Stimulated activated effector memory CD8-positive, alpha-beta T cell treated with anti-CD3 and anti-CD28 coated beads, Interleukin-12 subunit alpha, Interleukin-12 subunit beta, amount 100 ng/mL, for 72 hours (primary cell): ENCODE measurements at regions not wholly inside any gene's neighbourhood (a gene's known extent, or its start where the extent isn't known, plus 50 kb on each side); places are given as distances from the start of the nearest gene placed in this dataset.

ENCODE experiments used
- ATAC-seq: fragments of 150-1000 bp; cut with Tn5 transposase; 2 replicates; pipeline ENCODE4 v1.10.0; 2021
- DNase-seq, 2 donors: peaks; one replicate each; pipeline ENCODE4 v3.0.0; 2021 to 2022; ENCODE audit warnings: low spot score in 2 of 2
- H3K27ac Mint-ChIP-seq: one replicate; pipeline ENCODE4 v1.8.0; 2022; ENCODE audit warnings: mild to moderate bottlenecking, mixed read lengths
- H3K36me3 Mint-ChIP-seq: one replicate; pipeline ENCODE4 v1.8.0; 2022; ENCODE audit warnings: mild to moderate bottlenecking, mixed read lengths
- H3K4me1 Mint-ChIP-seq: one replicate; pipeline ENCODE4 v1.8.0; 2022; ENCODE audit warnings: mixed read lengths
- H3K4me3 Mint-ChIP-seq: one replicate; pipeline ENCODE4 v1.8.0; 2022; ENCODE audit warnings: mild to moderate bottlenecking, mixed read lengths
- H3K9me3 Mint-ChIP-seq: one replicate; pipeline ENCODE4 v1.8.0; 2022; ENCODE audit warnings: mixed read lengths

DNA sequence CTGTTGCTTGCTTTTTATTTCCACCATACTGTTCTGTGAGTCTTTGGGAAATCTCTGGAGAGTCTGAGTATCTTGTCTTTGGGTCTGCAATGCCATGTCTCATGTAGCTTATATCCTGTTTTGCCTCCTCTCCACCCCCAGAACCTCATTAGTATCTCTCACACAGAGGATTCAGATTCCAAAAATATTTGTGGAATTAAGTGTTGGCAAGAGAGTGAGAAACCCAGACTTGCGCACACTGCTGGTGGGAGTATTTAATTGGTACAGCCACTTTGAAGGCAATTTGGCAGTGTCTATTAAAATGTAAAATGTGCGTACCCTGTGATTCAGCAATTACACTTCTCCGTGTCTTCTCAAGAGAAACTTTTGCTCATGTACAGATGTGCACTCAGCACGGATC is 68.6 kb downstream of the ZNF621 start:
- no peak for DNase-seq
- Mint-ChIP-seq H3K4me3 (no peak overlapping the region), H3K36me3 (no peaks in the 10 kb centered on the region), H3K27ac (no peak overlapping the region), H3K4me1 (no peaks in the 10 kb centered on the region), H3K9me3 (no peaks in the 10 kb centered on the region)
- ATAC-seq = no peak

DNA sequence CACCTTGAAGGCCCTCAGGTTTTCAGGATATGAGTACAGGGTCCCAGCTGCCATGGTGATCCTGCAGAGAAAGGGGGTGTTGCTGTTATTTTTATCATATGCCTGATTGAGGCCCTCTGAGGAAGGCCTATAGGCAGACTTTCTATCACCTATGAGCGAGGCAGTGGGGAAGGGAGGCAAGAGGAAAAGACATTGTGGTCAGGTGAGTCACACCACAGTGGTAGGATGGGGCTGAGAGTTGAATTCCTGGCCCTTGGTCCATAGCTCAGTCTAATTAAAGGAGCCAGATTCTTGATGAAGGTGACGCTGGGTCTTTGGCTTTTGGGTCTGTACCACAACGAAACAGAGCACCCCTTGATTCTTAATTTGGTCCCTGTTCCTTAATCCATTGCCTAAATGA is 72.7 kb downstream of the ZNF621 start:
- peak; percentile 62 for ATAC-seq
- H3K9me3 Mint-ChIP-seq = no peaks in the 10 kb centered on the region
- H3K36me3 Mint-ChIP-seq = no peaks in the 10 kb centered on the region
- DNase-seq = no peak
- H3K27ac Mint-ChIP-seq = no peak overlapping the region
- no peak overlapping the region for H3K4me3 Mint-ChIP-seq
- H3K4me1 Mint-ChIP-seq = no peaks in the 10 kb centered on the region

DNA sequence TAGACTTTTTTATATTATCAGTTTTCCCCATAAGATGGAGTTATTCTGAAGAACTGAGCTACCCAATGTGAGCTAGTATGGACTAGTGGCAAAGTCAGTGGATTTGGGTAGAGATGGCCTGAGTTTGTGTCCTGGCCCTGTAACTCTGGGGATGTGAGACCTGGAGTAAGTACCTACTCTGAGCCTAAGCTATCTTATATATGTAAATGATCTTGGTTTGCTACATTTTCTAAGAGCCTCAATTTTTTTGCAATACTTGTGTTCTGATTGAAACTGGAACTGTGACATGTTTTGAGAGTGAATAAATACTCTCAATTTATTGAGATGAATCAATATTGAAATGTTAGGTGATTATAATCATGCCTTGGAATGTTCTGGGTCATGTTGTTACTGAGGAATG is 73.6 kb downstream of the ZNF621 start:
- no peaks in the 10 kb centered on the region for H3K4me1 Mint-ChIP-seq
- no peak for DNase-seq
- no peak overlapping the region for H3K4me3 Mint-ChIP-seq
- no peaks in the 10 kb centered on the region for H3K9me3 Mint-ChIP-seq
- no peak for ATAC-seq
- H3K27ac Mint-ChIP-seq = no peak overlapping the region
- no peaks in the 10 kb centered on the region for H3K36me3 Mint-ChIP-seq

DNA sequence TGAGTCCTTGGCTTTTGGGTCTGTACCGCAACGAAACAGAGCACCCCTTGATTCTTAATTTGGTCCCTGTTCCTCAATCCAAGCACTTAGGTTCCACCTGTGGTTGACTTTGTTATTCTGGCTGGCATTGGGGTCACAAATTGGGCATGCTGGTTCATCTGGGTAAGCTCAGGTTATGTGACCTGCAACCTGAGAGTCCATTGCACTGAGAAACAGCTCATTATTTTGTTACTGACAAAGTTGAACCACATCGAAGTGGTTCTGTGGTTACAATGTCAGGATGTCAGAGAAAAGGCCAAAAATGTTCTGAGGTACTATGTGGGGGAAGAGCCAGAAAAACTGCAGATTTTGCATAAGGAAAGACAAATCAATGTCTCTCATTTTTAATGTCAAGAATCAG is 74.2 kb downstream of the ZNF621 start:
- H3K36me3 Mint-ChIP-seq = no peaks in the 10 kb centered on the region
- no peak overlapping the region for H3K4me3 Mint-ChIP-seq
- DNase-seq (no peak), ATAC-seq (no peak)
- no peaks in the 10 kb centered on the region for H3K4me1 Mint-ChIP-seq
- no peaks in the 10 kb centered on the region for H3K9me3 Mint-ChIP-seq
- H3K27ac Mint-ChIP-seq = no peak overlapping the region

DNA sequence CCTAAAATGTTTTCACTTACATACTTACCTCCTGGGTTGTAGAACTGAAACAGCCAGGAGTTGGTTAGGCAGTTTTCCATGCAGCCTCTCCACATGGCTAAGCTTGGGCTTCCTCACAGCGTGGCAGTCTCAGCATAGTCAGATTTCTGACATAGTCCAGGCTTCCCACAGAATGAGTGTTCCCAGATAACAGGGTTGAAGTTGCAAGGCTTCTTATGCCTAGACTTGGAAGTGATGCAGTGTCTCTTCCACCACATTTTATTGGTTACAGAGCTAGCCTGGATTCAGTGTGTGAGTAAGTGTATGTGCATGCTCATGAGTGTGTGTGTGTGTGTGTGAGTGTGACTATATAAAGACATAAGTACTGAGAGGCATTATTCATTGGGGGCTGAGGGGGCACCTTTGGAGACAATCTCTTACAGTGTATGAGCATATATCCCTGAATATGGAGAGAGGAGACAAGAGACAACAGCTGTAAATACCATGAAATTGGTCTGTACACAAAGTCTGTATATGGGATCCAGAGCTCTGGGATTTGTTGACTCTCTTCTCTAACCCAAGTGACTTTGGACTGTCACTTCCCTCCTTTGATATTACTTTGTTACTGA is 78.1 kb downstream of the ZNF621 start:
- Mint-ChIP-seq H3K4me3 (no peak overlapping the region), H3K36me3 (no peaks in the 10 kb centered on the region), H3K27ac (no peak overlapping the region)

DNA sequence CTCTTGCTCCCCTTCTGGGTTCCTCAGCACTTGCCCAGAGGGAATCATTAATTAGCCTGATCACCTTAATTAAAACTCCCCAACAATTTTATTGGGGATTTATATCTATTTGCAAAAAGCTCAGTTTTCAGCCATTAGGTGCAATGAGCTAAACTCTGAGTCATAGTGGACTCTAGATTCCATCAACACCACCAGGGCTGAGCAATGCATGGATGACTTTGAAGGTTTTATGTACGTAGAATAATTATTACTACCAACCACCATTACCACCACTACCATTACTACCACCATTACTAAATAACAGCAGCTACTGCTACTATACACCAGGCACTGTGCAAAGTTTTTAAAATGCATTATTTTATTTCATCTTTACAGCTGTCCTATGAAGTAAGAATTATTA is 81.2 kb downstream of the ZNF621 start:
- DNase-seq (no peak), ATAC-seq (no peak)
- H3K4me1 Mint-ChIP-seq = no peaks in the 10 kb centered on the region
- H3K36me3 Mint-ChIP-seq = no peaks in the 10 kb centered on the region
- H3K9me3 Mint-ChIP-seq = no peaks in the 10 kb centered on the region
- H3K27ac Mint-ChIP-seq = no peak overlapping the region
- no peak overlapping the region for H3K4me3 Mint-ChIP-seq

More for the DNA sequence above, 78.1 kb downstream of the ZNF621 start:
- no peaks in the 10 kb centered on the region for H3K9me3 Mint-ChIP-seq
- H3K4me1 Mint-ChIP-seq = no peaks in the 10 kb centered on the region
- ATAC-seq (no peak), DNase-seq (no peak)

DNA sequence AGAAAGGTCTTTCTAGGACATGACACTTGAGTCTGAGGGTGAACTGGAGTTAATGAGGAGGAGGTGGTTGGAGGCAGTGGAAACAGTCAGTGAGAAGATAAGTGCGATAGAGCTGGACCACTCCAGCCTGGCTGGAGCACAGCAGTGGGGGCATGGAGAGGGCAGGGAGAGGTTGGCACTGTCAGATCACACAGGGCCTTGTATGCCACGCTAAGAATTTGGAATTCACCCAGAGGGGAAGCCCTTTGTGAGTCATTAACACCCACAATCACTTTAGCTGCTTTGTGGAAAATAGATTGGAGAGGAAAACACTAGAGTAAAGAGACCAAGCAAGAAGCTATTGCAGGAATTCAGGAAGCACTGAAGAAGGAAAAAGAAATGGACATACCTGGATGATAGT is 83.3 kb downstream of the ZNF621 start:
- Mint-ChIP-seq H3K36me3 (no peaks in the 10 kb centered on the region), H3K4me3 (no peak overlapping the region), H3K9me3 (no peaks in the 10 kb centered on the region), H3K27ac (no peak overlapping the region), H3K4me1 (no peaks in the 10 kb centered on the region)
- no peak for DNase-seq
- ATAC-seq = peak; percentile 55

DNA sequence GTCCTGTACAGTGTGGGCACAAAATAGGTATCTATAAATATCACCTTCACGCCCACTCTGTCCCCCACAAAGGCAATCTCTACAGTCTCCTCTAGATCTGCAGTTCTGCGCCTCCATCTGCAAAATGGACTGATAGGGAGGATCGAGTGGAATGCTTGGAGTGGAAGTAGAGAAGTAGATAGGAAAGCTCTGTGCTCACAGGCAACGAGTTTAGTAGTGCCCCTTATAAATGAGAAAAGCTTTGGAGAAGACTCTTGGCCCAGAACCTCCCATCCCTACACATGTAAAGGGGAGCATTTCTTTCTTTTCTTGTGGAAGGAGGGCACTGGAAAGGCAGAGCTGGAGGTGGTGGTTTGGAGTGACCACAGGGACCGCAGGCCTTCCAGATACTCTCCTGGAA is 88.5 kb downstream of the ZNF621 start:
- H3K4me3 Mint-ChIP-seq = no peak overlapping the region
- H3K36me3 Mint-ChIP-seq = no peaks in the 10 kb centered on the region

DNA sequence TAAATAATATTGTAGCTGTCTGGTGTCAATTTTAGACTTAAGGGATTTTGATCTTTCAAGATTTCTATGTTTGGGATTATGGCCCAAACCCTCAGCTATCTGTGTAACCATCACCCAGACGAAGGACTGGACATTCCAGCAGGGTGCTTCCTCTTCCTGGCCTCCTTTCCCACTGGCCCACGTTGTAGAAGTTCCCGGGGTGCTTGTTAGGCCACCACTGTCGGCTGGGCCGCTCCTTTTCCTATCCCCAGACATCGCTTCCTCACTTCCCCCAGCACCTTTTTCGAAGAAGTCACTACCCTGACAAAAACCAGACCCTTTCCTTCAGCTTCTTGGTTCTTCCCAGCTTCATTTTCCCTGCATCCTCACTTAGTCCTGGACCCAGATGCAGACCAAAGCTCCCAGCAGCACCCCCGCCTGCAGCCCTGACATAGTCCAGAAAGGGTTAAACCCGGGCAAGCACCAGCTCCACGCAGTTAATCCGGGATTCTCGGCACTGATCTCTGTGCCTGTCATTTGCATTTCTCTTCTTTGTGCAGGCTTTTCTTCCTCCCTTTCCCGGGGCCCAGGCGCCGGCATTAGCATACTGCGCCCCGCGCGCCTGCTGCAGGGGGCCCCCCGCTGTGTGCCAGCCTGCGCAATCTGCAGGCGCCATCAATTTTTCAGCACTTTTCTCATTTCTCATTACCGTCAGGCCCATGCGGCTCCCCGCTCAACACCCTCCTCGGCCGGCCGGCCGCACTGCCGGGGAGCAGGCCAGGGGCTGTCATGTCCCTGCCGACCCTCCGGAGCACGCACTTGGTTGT is 90.6 kb downstream of the ZNF621 start:
- Mint-ChIP-seq H3K27ac (peak overlapping the region; percentile 18), H3K9me3 (no peaks in the 10 kb centered on the region), H3K36me3 (no peaks in the 10 kb centered on the region), H3K4me3 (no peak overlapping the region), H3K4me1 (peaks cover 8% of the 10 kb centered on the region)
- DNase-seq = no peak
- ATAC-seq = no peak

More for the DNA sequence above, 88.5 kb downstream of the ZNF621 start:
- DNase-seq (no peak), ATAC-seq (no peak)
- Mint-ChIP-seq H3K4me1 (peaks cover 6% of the 10 kb centered on the region), H3K27ac (no peak overlapping the region), H3K9me3 (no peaks in the 10 kb centered on the region)

DNA sequence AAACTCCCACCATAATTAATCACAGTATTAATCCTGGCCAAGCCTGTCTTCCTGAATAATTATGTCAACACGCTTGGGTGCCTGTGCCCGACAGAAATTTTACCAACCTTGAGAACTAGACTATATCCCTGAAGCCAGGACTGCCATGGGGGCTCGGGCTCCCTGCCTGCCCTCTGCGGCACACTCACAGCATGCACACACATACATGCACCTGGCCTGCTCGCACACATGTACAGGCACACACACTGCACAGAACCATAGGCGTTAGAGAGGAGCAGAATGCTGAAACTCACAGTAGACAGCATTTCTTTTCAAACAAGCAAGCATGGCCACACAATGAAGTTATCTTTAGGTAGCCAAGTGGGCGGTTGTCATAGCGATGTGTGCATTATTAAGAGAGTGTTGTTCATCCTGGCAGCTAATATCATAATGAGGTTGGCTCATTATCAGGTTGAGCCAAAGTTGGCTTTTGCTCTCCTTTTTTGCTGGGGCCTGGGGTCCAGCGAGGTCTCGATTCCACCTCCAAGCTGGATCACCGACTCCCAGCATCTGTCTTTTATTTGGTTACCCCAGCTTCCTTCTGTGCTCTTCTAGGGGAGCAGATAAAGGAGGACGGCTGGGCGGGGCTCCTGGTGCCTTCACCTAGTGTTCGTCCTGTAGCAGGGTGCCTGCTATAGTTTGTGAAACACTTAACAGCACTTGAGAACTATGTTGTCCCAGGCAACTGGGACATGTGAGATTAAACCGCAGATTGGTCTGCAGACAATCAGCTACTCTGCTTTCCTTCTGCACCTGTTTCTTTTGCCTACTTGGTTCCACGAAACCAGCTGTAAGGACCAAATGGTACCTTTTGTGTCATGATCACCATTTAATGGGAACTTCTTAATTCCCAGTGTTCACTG is 91.4 kb downstream of the ZNF621 start:
- Mint-ChIP-seq H3K9me3 (no peaks in the 10 kb centered on the region), H3K27ac (no peak overlapping the region), H3K36me3 (no peaks in the 10 kb centered on the region), H3K4me1 (peaks cover 11% of the 10 kb centered on the region), H3K4me3 (no peak overlapping the region)
- DNase-seq (no peak), ATAC-seq (no peak)

DNA sequence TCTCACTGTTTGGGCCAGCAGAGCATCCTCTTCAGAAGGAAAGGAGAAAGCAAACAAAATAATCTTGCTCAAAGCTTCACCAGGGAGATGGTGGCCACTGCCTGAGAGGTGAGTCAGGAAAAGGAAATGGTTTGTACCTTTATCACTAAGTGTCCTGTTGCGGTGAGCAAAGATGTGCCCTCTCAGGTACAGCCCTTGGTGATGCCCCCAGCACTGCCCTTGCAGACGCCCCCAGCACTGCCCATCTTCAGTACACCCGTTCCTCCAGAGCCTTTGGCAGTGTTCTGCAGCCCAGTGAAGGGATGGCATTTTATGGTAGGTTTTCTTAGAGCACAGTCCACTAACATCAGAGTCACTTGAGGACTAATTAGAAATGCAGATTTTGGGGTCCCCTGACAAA is 92.3 kb downstream of the ZNF621 start:
- no peak overlapping the region for H3K4me3 Mint-ChIP-seq
- no peaks in the 10 kb centered on the region for H3K9me3 Mint-ChIP-seq
- H3K4me1 Mint-ChIP-seq = peaks cover 11% of the 10 kb centered on the region
- no peak for ATAC-seq
- no peak overlapping the region for H3K27ac Mint-ChIP-seq
- DNase-seq = no peak
- no peaks in the 10 kb centered on the region for H3K36me3 Mint-ChIP-seq

DNA sequence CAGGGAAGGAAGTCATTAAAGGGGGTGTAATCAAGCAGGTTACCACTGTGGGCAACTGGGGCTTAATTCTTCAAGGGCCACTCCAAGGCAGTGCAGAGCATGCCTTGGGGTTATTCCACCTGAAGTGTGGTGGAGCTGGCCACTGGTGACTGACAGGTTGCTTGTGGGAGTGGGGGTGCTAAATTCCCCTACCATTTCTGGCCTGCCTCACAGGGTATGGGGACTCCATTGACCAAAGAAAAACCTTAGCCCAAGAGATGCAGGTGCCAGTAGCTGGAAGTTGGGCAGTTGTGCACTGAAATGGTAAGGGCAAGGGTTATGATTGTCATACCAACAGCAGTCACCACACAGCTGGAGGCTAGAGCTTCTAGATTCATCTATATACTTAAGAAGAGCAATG is 93.4 kb downstream of the ZNF621 start:
- Mint-ChIP-seq H3K4me1 (peaks cover 11% of the 10 kb centered on the region), H3K36me3 (no peaks in the 10 kb centered on the region), H3K9me3 (no peaks in the 10 kb centered on the region), H3K27ac (no peak overlapping the region), H3K4me3 (no peak overlapping the region)
- ATAC-seq (no peak), DNase-seq (no peak)

DNA sequence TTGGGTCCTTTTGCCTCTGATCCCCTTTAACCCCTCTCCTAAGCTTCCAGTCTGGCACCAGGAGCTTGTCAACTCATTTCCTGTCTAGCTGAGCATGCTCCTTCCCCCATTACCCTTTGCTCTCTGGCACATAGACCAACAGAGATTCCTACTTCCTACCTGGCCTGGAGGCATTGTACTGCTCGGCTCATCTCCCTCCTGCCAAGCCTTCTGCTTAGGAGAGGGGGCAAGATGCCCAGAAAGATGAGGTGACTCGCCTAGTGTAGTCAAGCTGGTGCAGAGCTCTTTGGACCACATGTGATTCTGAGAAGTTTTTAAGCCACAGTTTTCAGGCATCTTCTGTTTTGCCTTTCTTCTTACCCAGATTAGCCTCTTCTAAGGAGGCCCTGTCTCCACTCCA is 95.4 kb downstream of the ZNF621 start:
- Mint-ChIP-seq H3K4me1 (peaks cover 10% of the 10 kb centered on the region), H3K9me3 (no peaks in the 10 kb centered on the region), H3K4me3 (no peak overlapping the region), H3K36me3 (no peaks in the 10 kb centered on the region), H3K27ac (no peak overlapping the region)
- DNase-seq (no peak), ATAC-seq (no peak)

DNA sequence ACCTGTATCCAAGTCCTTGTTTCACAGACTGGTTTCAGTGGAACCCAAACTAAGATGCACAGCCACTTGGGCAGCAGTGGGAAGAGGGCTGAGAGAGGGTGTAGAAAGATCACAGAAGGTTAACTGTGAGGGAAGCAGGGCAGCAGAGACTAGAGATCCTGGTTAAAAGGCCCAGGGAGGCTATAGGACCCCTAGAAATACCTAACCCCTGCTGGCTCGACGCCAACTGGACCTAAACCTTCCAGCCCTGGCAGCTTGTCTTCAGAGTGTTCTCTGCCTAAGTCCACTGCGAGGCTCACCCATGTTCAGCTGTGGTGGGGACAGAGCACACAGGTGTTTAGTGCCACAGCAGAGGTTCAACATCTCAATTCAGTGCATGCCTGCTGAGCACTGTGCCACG is 96.5 kb downstream of the ZNF621 start:
- ATAC-seq (no peak), DNase-seq (no peak)
- Mint-ChIP-seq H3K9me3 (no peaks in the 10 kb centered on the region), H3K4me1 (peaks cover 5% of the 10 kb centered on the region), H3K36me3 (no peaks in the 10 kb centered on the region), H3K27ac (no peak overlapping the region), H3K4me3 (no peak overlapping the region)

DNA sequence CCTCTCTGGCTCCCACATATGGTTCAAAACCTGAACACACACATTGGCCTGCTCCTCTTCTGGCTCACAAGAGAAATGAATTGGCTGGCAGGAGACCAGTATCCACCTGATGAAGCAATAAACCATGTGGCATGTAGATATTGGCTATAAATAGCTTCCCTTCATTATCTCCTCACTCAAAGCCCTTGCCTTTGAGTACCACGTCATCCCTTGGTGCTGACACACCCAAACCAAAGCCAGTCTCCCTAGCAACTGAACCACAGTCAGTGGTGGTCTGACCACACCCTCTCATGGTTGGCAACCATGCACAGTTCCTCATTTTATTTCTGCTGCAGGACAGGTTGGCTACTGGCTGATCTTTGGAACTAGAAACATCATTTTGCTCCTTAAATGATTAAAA is 98.8 kb downstream of the ZNF621 start:
- peaks cover 5% of the 10 kb centered on the region for H3K4me1 Mint-ChIP-seq
- DNase-seq = no peak
- H3K27ac Mint-ChIP-seq = no peak overlapping the region
- no peak overlapping the region for H3K4me3 Mint-ChIP-seq
- H3K36me3 Mint-ChIP-seq = no peaks in the 10 kb centered on the region
- peak; percentile 87 for ATAC-seq
- H3K9me3 Mint-ChIP-seq = no peaks in the 10 kb centered on the region
